ENCODE measurements at regions not wholly inside any gene's neighbourhood (a gene's known extent, or its start where the extent isn't known, plus 50 kb on each side); places are given as distances from the start of the nearest gene placed in this dataset.

- no peak overlapping the region for H3K4me3 Mint-ChIP-seq
- H3K36me3 Mint-ChIP-seq (ENCODE audit: low read depth): no peaks in the 10 kb centered on the region
- no peak overlapping the region for H3K27ac Mint-ChIP-seq
- no peaks in the 10 kb centered on the region for H3K36me3 ChIP-seq (ENCODE audit: insufficient read depth)
- ATAC-seq: no peak
- H3K79me2 ChIP-seq (replicated peaks; ENCODE audit: insufficient read depth): no peaks in the 10 kb centered on the region
- no peaks in the 10 kb centered on the region for H3K27me3 ChIP-seq (ENCODE audit: insufficient read depth)
- H4K20me1 ChIP-seq (replicated peaks; ENCODE audit: insufficient read depth): no peaks in the 10 kb centered on the region
- no peak for DNase-seq (ENCODE audit: low spot score)
- H3K4me1 ChIP-seq (ENCODE audit: insufficient read depth): peaks cover 7% of the 10 kb centered on the region; the same call in 1 of the 2 replicates
- no peak overlapping the region for H3K27ac ChIP-seq (ENCODE audit: low read depth)
- no peaks in the 10 kb centered on the region for H3F3A ChIP-seq (replicated peaks; ENCODE audit: low read depth)
- peaks cover 5% of the 10 kb centered on the region for H3K4me1 Mint-ChIP-seq
- no peaks in the 10 kb centered on the region for H3K9me3 Mint-ChIP-seq
- peaks cover 4% of the 10 kb centered on the region for H3K27me3 Mint-ChIP-seq (ENCODE audit: insufficient read depth, low read depth, poor library complexity)
- H3K4me3 ChIP-seq: no peak overlapping the region
- TF ChIP-seq ZNF331 (CRISPR knock-in tag; IDR thresholded peaks at IDR 0.05; ENCODE audit: low read depth): no peak
- no peak for TF ChIP-seq JUNB (IDR thresholded peaks at IDR 0.05; ENCODE audit: unreplicated experiment)
- TF ChIP-seq ZNF462 (CRISPR knock-in tag; IDR thresholded peaks at IDR 0.05): no peak
- TF ChIP-seq CTCF (conservative IDR thresholded peaks at IDR 0.05; ENCODE audit: low read depth in 2 of 2): no peak
- TF ChIP-seq EZH2 (IDR thresholded peaks at IDR 0.05; ENCODE audit: low read depth, unreplicated experiment): no peak
- TF ChIP-seq REST (IDR thresholded peaks at IDR 0.05; ENCODE audit: unreplicated experiment): no peak
- TF ChIP-seq ETS1 (IDR thresholded peaks at IDR 0.05): no peak
- TF ChIP-seq EZH2phosphoT487 (IDR thresholded peaks at IDR 0.05; ENCODE audit: unreplicated experiment): no peak
- TF ChIP-seq POLR2AphosphoS5 (IDR thresholded peaks at IDR 0.05; ENCODE audit: low read depth): no peak
- no peak for TF ChIP-seq NANOG (IDR thresholded peaks at IDR 0.05; ENCODE audit: borderline replicate concordance)
- no peak for TF ChIP-seq CREB1 (CRISPR knock-in tag; IDR thresholded peaks at IDR 0.05; ENCODE audit: low read depth)
- no peak for TF ChIP-seq ZNF114 (CRISPR knock-in tag; IDR thresholded peaks at IDR 0.05)
- TF ChIP-seq STAT1 (IDR thresholded peaks at IDR 0.05; ENCODE audit: unreplicated experiment): no peak
- H3K9me2 ChIP-seq (ENCODE audit: insufficient read depth): no peaks in the 10 kb centered on the region
- H3K4me2 ChIP-seq: no peak overlapping the region
- no peak overlapping the region for H2AFZ ChIP-seq
Measured at GRCh38 chr3:72337480-72337855, 510.8 kb downstream of the SHQ1 start.
